Peyer's patch (tissue), 4 donors: ENCODE measurements at regions not wholly inside any gene's neighbourhood (a gene's known extent, or its start where the extent isn't known, plus 50 kb on each side); places are given as distances from the start of the nearest gene placed in this dataset.
"Not testable (repeated sequence)": the region's sequence is repeated elsewhere in the genome, so short reads cannot be mapped to it uniquely, and the experiment has no call there.

Source experiments
- DNase-seq, 3 donors: peaks; one replicate each; pipeline ENCODE4 v3.0.0-alpha.2; 2017 to 2019
- H3K27ac ChIP-seq, 4 donors: fragments of 200-600 bp; sonication (generic); one replicate each; pipeline ENCODE4 v1.5.1; 2016 to 2019
- H3K27me3 ChIP-seq, 2 donors: fragments of 200-600 bp; sonication (generic); one replicate each; pipeline ENCODE4 v1.5.1; 2019
- H3K36me3 ChIP-seq, 3 donors: fragments of 200-600 bp; sonication (generic); one replicate each; pipeline ENCODE4 v1.5.1; 2016 to 2019
- H3K4me1 ChIP-seq, 4 donors: fragments of 200-600 bp; sonication (generic); one replicate each; pipeline ENCODE4 v1.5.1; 2016 to 2019
- H3K4me3 ChIP-seq, 4 donors: fragments of 200-600 bp; sonication (generic); 1 replicate in 3 of 4; 2 replicates in 1 of 4; pipeline ENCODE4 v1.5.1; 2016 to 2019; ENCODE audit warnings: mild to moderate bottlenecking in 1 of 4
- H3K9me3 ChIP-seq, 4 donors: fragments of 200-600 bp; sonication (generic); one replicate each; pipeline ENCODE4 v1.5.1; 2016 to 2019; ENCODE audit warnings: mild to moderate bottlenecking in 1 of 4
- POLR2A ChIP-seq, 2 donors: fragments of 450-650 bp; IDR thresholded peaks; one replicate each; pipeline ENCODE4 v1.5.1; 2017; ENCODE audit warnings: antibody characterized with exemption in 2 of 2, mild to moderate bottlenecking in 2 of 2, moderate library complexity in 2 of 2
- TF ChIP-seq, protein P1 (sequence below), 6 experiments: fragments of 450-650 bp in 4 of 6; fragments of 200-600 bp in 2 of 6; sonication (generic) in 1 of 6; IDR thresholded peaks; one replicate each; pipeline ENCODE4 v1.5.1; 2017 to 2019; ENCODE audit warnings: antibody characterized with exemption in 6 of 6, mild to moderate bottlenecking in 3 of 6, moderate library complexity in 1 of 6

DNA sequence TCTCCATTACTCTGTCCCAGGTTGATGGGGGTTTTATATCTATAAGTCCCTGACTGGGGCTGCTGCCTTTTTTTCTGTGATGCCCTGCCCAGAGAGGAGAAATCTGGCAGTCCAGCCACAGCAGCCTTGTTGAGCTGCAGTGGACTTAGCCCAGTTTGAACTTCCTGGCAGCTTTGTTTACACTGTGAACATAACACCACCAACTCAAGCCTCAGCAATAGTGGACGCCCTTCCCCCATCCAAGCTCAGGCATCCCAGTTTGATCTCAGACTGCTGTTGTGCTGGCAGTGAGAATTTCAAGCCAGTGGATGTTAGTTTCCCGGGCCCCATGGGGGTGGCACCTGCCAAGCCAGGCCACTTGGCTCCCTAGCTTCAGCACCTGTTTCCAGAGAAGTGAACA lies 298.5 kb upstream of the KDM5D start:
- Histone ChIP-seq H3K36me3 (no peaks in the 10 kb centered on the region), H3K9me3 (no peaks in the 10 kb centered on the region), H3K27me3 (no peaks in the 10 kb centered on the region), H3K4me1 (no peaks in the 10 kb centered on the region), H3K4me3 (no peak overlapping the region), H3K27ac (no peak overlapping the region)
- TF ChIP-seq, protein P1, sequence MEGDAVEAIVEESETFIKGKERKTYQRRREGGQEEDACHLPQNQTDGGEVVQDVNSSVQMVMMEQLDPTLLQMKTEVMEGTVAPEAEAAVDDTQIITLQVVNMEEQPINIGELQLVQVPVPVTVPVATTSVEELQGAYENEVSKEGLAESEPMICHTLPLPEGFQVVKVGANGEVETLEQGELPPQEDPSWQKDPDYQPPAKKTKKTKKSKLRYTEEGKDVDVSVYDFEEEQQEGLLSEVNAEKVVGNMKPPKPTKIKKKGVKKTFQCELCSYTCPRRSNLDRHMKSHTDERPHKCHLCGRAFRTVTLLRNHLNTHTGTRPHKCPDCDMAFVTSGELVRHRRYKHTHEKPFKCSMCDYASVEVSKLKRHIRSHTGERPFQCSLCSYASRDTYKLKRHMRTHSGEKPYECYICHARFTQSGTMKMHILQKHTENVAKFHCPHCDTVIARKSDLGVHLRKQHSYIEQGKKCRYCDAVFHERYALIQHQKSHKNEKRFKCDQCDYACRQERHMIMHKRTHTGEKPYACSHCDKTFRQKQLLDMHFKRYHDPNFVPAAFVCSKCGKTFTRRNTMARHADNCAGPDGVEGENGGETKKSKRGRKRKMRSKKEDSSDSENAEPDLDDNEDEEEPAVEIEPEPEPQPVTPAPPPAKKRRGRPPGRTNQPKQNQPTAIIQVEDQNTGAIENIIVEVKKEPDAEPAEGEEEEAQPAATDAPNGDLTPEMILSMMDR (IDR thresholded peaks at IDR 0.05): no peak
- no peak for TF ChIP-seq POLR2A (IDR thresholded peaks at IDR 0.05)
- no peak for DNase-seq

GRCh38 chrY:20025676-20026075 lies 281.1 kb upstream of the KDM5D start:
- Histone ChIP-seq H3K27me3 (no peaks in the 10 kb centered on the region), H3K9me3 (no peaks in the 10 kb centered on the region), H3K4me3 (no peak overlapping the region), H3K4me1 (no peaks in the 10 kb centered on the region), H3K27ac (no peak overlapping the region), H3K36me3 (no peaks in the 10 kb centered on the region)
- TF ChIP-seq, protein P1 (IDR thresholded peaks at IDR 0.05): no peak
- TF ChIP-seq POLR2A (IDR thresholded peaks at IDR 0.05): no peak
- no peak for DNase-seq

- H3K4me1 ChIP-seq, H3K27me3 ChIP-seq, H3K9me3 ChIP-seq, H3K27ac ChIP-seq, H3K36me3 ChIP-seq, H3K4me3 ChIP-seq: not testable (repeated sequence)
- peak in 1 of 3 donors; percentile 65 for DNase-seq
These were observed 248.9 kb upstream of the KDM5D start for GRCh38 chrY:19993410-19993809.

DNA sequence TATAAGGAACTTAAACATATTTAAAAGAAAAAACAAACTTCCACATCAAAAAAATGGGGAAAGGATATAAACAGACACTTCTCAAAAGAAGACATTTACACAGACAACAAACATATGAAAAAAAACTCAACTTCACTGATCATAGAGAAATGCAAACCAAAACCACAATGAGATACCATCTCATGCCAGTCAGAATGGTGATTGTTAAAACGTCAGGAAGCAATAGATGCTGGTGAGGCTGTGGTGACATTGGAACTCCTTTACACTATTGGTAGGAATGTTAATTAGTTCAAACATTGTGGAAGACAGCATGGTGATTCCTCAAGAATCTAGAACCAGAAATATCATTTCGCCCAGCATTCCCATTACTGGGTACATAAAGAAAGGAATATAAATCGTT lies 228.5 kb upstream of the KDM5D start:
- H3K36me3 ChIP-seq: no peaks in the 10 kb centered on the region
- H3K4me3 ChIP-seq: no peak overlapping the region
- no peaks in the 10 kb centered on the region for H3K9me3 ChIP-seq
- no peak for DNase-seq
- H3K27ac ChIP-seq: no peak overlapping the region
- no peaks in the 10 kb centered on the region for H3K27me3 ChIP-seq
- no peak for TF ChIP-seq POLR2A (IDR thresholded peaks at IDR 0.05)
- TF ChIP-seq, protein P1 (IDR thresholded peaks at IDR 0.05): no peak
- H3K4me1 ChIP-seq: no peaks in the 10 kb centered on the region

DNA sequence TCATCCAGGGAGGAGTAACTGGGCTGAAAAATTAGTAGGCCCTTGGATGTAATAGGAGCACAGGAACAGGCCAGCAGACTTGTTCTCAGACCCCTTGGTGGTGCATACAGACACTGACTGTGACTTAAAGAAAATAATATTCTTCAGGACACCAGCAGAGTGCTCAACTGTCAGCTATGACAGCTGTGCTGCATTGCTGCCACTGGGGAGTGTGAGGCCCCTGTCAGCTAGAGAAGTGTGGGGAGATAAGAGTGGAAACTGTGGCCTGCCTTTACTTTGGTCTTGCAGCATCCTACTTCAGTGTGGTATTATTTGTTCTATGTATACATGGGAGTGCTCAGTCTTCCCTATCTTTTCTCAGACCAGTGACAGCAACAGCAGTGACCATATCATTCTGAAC lies 203.2 kb upstream of the KDM5D start:
- Histone ChIP-seq H3K27me3 (no peaks in the 10 kb centered on the region), H3K4me3 (no peak overlapping the region), H3K36me3 (no peaks in the 10 kb centered on the region), H3K27ac (no peak overlapping the region), H3K4me1 (no peaks in the 10 kb centered on the region), H3K9me3 (no peaks in the 10 kb centered on the region)
- TF ChIP-seq, protein P1 (IDR thresholded peaks at IDR 0.05): no peak
- no peak for TF ChIP-seq POLR2A (IDR thresholded peaks at IDR 0.05)
- DNase-seq: no peak

DNA sequence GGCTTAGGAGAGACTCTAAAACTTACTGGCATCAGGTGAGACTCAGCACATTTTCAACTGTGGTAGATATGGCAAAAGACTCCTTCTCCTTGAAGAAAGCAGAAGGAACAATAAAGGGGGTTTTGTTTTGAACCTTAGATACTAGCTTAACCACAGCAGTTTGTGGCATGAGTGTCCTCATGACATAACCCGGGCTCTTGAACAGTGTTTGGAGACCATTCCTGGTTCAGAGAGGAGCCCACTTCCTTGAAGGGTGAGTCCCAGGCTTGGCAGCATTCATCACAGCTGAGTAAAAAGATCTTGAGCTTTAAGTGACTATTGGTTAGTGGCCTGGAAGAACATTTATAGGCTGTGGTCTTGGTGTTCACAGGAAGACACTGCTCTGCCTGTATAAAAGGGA lies 154.5 kb upstream of the KDM5D start:
- no peak for DNase-seq
- H3K4me3 ChIP-seq: no peak overlapping the region
- H3K9me3 ChIP-seq: no peaks in the 10 kb centered on the region
- TF ChIP-seq, protein P1 (IDR thresholded peaks at IDR 0.05): no peak
- no peak for TF ChIP-seq POLR2A (IDR thresholded peaks at IDR 0.05)
- H3K36me3 ChIP-seq: no peaks in the 10 kb centered on the region
- H3K27me3 ChIP-seq: no peaks in the 10 kb centered on the region
- no peaks in the 10 kb centered on the region for H3K4me1 ChIP-seq
- no peak overlapping the region for H3K27ac ChIP-seq
